Erythroblast (primary cell): ENCODE measurements at regions not wholly inside any gene's neighbourhood (a gene's known extent, or its start where the extent isn't known, plus 50 kb on each side); places are given as distances from the start of the nearest gene placed in this dataset.
"Not testable (repeated sequence)": the region's sequence is repeated elsewhere in the genome, so short reads cannot be mapped to it uniquely, and the experiment has no call there.

Experiments
- GATA1 ChIP-seq: IDR thresholded peaks from 2 replicates; pipeline ENCODE4 v1.6.1; 2011; ENCODE audit warnings: low read depth, mild to moderate bottlenecking, control low read depth, low read length, moderate library complexity
- POLR2A ChIP-seq: IDR thresholded peaks from 2 replicates; pipeline ENCODE4 v1.6.1; 2011; ENCODE audit warnings: mild to moderate bottlenecking, low read length

GRCh38 chr5:174880412-174881200, 156.2 kb downstream of the MSX2 start:
- not testable (repeated sequence) for TF ChIP-seq POLR2A, GATA1
